AG04449 (cell line): ENCODE measurements at regions not wholly inside any gene's neighbourhood (a gene's known extent, or its start where the extent isn't known, plus 50 kb on each side); places are given as distances from the start of the nearest gene placed in this dataset.
A peak's percentile ranks its signal among the peaks of the same experiment; 100 is the strongest.

Experiments
- CTCF ChIA-PET: fragments of 350-600 bp; formaldehyde crosslinking; extraction: SDS; loops from one replicate; lab custom pipeline; 2021; ENCODE audit warnings: antibody characterized with exemption; lab: Yijun Ruan, JAX
- POLR2A ChIA-PET: fragments of 400-600, 350-600 bp; formaldehyde crosslinking; extraction: SDS; loops from one replicate; lab custom pipeline; 2020; ENCODE audit warnings: antibody characterized with exemption, inconsistent platforms; lab: Yijun Ruan, JAX
- DNase-seq: peaks from one replicate; pipeline ENCODE4 v3.0.0-alpha.2; 2010; ENCODE audit warnings: low read depth, low spot score
- H3K4me3 ChIP-seq: 2 replicates; pipeline ENCODE4 v1.5.1; 2011; ENCODE audit warnings: low read depth, mild to moderate bottlenecking, control low read depth, low read length
- TF ChIP-seq, protein P1 (sequence below): IDR thresholded peaks from one replicate; pipeline ENCODE4 v1.5.1; 2011; ENCODE audit warnings: mild to moderate bottlenecking, moderate library complexity, low read length, control low read depth, inconsistent platforms; ENCODE audit not compliant: insufficient read depth; ENCODE audit errors: missing control alignments

DNA sequence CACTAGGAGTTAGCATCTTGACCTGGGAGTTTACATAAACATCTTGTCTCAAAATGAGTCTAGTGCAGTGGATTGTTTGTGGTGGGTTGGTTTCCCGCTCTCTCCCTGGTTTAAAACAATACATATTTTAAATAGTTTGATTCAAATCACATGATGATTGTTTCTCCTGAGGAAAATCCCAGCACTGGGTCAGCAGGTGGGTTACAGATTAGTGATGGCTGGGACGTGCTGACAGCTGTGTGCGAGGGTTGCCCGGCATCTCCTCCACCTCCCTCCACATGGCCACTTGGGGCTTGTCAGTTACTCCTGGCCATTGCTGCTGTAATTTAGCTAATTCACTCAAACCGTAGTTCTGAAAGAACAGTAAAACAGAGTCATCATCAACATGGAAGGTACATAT lies 306.4 kb upstream of the CITED2 start:
- no peak for DNase-seq
- ChIA-PET CTCF (no interaction called here), POLR2A (no interaction called here)
- no peak overlapping the region for H3K4me3 ChIP-seq
- TF ChIP-seq, protein P1, sequence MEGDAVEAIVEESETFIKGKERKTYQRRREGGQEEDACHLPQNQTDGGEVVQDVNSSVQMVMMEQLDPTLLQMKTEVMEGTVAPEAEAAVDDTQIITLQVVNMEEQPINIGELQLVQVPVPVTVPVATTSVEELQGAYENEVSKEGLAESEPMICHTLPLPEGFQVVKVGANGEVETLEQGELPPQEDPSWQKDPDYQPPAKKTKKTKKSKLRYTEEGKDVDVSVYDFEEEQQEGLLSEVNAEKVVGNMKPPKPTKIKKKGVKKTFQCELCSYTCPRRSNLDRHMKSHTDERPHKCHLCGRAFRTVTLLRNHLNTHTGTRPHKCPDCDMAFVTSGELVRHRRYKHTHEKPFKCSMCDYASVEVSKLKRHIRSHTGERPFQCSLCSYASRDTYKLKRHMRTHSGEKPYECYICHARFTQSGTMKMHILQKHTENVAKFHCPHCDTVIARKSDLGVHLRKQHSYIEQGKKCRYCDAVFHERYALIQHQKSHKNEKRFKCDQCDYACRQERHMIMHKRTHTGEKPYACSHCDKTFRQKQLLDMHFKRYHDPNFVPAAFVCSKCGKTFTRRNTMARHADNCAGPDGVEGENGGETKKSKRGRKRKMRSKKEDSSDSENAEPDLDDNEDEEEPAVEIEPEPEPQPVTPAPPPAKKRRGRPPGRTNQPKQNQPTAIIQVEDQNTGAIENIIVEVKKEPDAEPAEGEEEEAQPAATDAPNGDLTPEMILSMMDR: no peak

DNA sequence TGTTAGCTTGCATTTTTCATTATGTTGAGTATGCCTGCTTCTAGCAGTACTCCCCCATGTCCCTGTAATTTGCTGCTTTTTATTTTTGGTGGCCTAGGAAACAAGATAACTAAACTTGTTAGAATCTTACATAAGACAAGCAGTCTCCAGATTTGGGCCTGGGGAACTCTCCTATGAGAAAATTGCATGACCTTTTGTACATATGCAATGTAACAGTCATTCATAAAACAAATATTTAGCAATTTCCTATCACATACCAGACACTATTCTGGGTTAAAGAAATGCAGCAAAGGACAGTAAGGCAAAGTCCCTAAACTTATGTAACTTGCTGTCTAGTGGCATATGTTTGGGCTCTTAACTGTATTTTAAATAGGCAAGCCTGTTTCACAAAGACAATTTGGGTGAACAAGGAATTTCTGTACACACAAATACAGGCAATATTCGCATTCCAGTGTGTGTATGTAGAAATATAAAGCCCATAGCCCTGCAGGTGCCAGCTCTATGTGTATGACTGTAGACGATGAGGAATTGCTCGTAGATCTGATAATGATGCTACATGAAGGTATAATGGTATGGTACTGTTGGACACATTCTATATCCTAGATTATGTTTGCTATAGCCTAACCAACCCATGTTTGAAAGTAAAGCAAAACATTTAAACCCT lies 305.2 kb upstream of the CITED2 start:
- CTCF ChIA-PET: interaction anchor here (0.6 kb wide), 1 partner anchor 155 kb away, joined by 4 read pairs; no protein-coding TSS in a partner anchor
- TF ChIP-seq, protein P1: no peak
- peak; percentile 23 for DNase-seq
- POLR2A ChIA-PET: no interaction called here
- no peak overlapping the region for H3K4me3 ChIP-seq

DNA sequence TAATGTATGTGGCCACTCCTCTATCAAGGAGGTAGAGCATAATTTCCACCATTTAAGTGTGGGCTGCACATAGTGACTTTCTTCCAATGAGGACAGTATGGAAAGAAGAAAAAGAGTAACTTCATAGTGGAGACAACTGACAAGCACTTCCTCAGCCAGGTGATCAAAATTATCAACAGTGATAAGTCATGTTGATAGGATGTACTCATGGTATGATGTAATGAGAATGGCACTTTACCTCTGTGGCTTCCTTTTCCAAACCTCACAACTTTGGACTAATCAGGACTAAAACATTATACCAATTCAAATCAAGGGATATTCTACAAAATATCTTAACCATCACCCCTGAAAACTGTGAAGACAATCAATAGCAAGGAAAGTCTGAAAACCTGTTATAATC lies 302.3 kb upstream of the CITED2 start:
- ChIA-PET CTCF (no interaction called here), POLR2A (no interaction called here)
- TF ChIP-seq, protein P1: no peak

DNA sequence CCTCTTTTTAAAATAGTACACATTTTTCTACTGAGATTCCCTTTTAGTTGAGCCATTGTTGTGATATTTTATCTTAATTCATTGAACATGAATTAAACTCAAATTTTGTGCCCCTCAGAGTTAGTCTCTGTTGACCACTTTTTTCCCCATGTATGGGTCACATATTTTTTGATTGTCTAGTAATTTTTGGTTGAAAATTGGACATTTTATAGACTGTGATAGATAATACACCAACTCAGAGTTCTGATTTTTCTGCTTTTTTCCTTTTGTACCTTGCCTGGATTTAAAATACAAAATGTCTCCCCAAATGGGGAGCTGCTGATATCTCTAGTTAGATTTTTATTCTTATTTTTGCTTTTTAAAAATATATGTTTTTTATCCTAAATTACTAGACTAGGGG lies 291.8 kb upstream of the CITED2 start:
- ChIA-PET POLR2A (no interaction called here), CTCF (interaction anchor here (1.6 kb wide), 1 partner anchor 12 kb away, joined by 3 read pairs; no protein-coding TSS in a partner anchor)
- DNase-seq: no peak
- H3K4me3 ChIP-seq: no peak overlapping the region
- TF ChIP-seq, protein P1: no peak

More for the DNA sequence above, 302.3 kb upstream of the CITED2 start:
- H3K4me3 ChIP-seq: no peak overlapping the region
- no peak for DNase-seq

DNA sequence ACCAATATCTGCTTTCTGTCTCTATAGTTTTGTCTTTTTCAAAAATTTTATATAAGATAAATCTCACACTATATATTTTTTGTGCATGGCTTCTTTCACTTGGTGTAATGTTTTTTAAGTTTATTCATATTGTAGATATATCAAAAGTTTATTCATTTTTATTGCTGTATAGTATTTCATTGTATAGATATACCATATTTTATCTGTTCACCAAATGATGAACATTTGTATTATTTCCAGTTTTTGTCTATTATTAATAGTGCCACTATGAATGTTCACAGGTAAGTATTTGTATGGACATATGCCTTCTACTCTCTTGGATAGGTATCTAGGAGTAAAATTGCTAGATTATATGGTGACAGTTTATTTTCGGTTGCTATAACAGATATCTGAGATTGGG lies 289.5 kb upstream of the CITED2 start:
- TF ChIP-seq, protein P1: no peak
- ChIA-PET POLR2A (no interaction called here), CTCF (no interaction called here)
- DNase-seq: no peak
- no peak overlapping the region for H3K4me3 ChIP-seq

DNA sequence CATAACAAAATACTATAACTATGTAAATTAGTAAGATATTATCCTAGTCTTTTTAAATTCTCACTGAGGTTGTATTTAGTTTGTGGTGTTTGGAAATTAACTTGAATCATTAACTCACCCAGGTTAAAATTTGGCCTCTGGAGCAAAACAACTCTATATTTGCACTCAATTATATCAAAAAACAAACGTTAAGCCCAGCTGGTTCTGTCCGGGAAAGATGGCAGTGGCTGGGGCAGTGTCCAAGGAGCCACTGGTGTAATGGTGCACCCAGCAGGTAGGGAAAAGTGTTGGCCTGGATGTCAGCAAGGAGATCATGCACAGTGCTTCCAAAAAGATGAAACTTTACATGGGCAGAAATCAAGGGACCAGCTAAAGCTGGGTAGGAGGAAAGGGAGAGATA lies 285.3 kb upstream of the CITED2 start:
- TF ChIP-seq, protein P1: no peak
- ChIA-PET POLR2A (no interaction called here), CTCF (no interaction called here)
- DNase-seq: no peak
- H3K4me3 ChIP-seq: no peak overlapping the region
